BJ (cell line): ENCODE measurements at regions not wholly inside any gene's neighbourhood (a gene's known extent, or its start where the extent isn't known, plus 50 kb on each side); places are given as distances from the start of the nearest gene placed in this dataset.
"Not testable (repeated sequence)": the region's sequence is repeated elsewhere in the genome, so short reads cannot be mapped to it uniquely, and the experiment has no call there.

Source experiments
- CTCF ChIA-PET: fragments of 350-600 bp; formaldehyde crosslinking; extraction: SDS; loops from one replicate; lab custom pipeline; 2021; ENCODE audit warnings: antibody characterized with exemption, inconsistent platforms; lab: Yijun Ruan, JAX
- POLR2A ChIA-PET: fragments of 300-600 bp; sonication (Branson Sonifier 250); formaldehyde crosslinking; extraction: SDS; loops from one replicate; lab custom pipeline; 2021; ENCODE audit warnings: antibody characterized with exemption; lab: Charles Lee
- DNase-seq: peaks from one replicate; pipeline ENCODE4 v3.0.0-alpha.2; 2011; ENCODE audit warnings: low read depth
- H3K27me3 ChIP-seq: 2 replicates; pipeline ENCODE4 v1.6.0; 2011; ENCODE audit warnings: low read length; ENCODE audit not compliant: control insufficient read depth, insufficient read depth
- H3K36me3 ChIP-seq: 2 replicates; pipeline ENCODE4 v1.5.1; 2011; ENCODE audit warnings: low read length; ENCODE audit not compliant: control insufficient read depth, insufficient read depth
- H3K4me3 ChIP-seq: 2 replicates; pipeline ENCODE4 v1.5.1; 2011; ENCODE audit warnings: low read depth, mild to moderate bottlenecking, control low read depth, low read length
- CTCF ChIP-seq: IDR thresholded peaks from 2 replicates; pipeline ENCODE4 v1.5.1; 2011; ENCODE audit warnings: low read depth, mild to moderate bottlenecking, control low read depth, inconsistent platforms, low read length, moderate library complexity; ENCODE audit not compliant: insufficient read depth

- peak; percentile 34 for DNase-seq
- ChIA-PET POLR2A (no interaction called here), CTCF (interaction anchor here (0.6 to 1.5 kb wide), 2 partner anchors 41 to 403 kb away, joined by 3 to 4 read pairs; no protein-coding TSS in a partner anchor)
- no peak for TF ChIP-seq CTCF
- Histone ChIP-seq H3K4me3 (no peak overlapping the region), H3K36me3 (no peaks in the 10 kb centered on the region), H3K27me3 (no peaks in the 10 kb centered on the region)
Observed at GRCh38 chr4:108433832-108434231, 186.5 kb upstream of the RPL34 start.

DNA sequence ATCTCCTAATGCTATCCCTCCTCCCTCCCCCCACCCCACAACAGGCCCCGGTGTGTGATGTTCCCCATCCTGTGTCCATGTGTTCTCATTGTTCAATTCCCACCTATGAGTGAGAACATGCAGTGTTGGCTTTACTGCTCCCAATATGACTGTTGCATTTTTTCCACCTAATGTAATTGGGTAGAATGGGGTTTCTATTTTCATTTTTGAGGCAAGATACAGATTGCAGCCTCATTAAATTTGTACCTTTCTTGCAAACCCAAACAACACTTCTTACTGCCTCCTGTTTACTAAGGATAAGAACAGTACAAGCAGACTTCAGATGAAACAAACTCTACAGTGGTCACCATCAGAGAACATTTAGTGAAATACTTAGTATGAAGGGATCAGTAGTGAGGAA lies 187.0 kb upstream of the RPL34 start:
- H3K27me3 ChIP-seq, DNase-seq, H3K36me3 ChIP-seq, POLR2A ChIA-PET, H3K4me3 ChIP-seq: not testable (repeated sequence)
- CTCF ChIA-PET, result interaction anchor here (0.6 to 1.5 kb wide), 2 partner anchors 40 to 403 kb away, joined by 3 to 4 read pairs; no protein-coding TSS in a partner anchor

DNA sequence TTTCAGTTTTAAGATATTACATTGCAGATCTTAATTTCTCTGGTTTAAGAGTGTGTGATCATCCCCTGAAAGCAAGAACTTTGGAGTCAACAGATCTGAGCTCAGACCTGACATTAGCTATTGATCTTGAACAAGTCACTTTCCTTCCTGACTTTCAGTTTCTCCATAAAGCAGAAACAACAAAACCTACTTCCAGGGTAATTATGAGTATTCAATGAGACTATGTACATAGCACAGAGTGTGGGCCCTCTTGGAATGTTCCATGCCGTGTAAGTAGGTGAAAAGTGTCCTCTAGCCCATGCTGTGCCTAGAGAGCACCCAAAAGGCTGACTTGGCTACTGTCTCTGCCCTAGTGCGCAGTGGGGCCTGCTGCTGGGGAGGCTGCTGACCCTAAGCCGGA lies 188.0 kb upstream of the RPL34 start:
- POLR2A ChIA-PET, result no interaction called here
- Histone ChIP-seq H3K36me3 (no peaks in the 10 kb centered on the region), H3K4me3 (no peak overlapping the region), H3K27me3 (no peaks in the 10 kb centered on the region)
- TF ChIP-seq CTCF, result no peak
- CTCF ChIA-PET, result interaction anchor here (1.1 kb wide), 1 partner anchor 13 kb away, joined by 4 read pairs; no protein-coding TSS in a partner anchor
- DNase-seq, result no peak

- no peak for TF ChIP-seq CTCF
- CTCF ChIA-PET, result interaction anchor here (0.5 to 1.1 kb wide), 2 partner anchors 14 to 174 kb away, joined by 3 to 4 read pairs; no protein-coding TSS in a partner anchor
- H3K4me3 ChIP-seq, result no peak overlapping the region
- H3K27me3 ChIP-seq, result no peaks in the 10 kb centered on the region
- DNase-seq, result no peak
- H3K36me3 ChIP-seq, result no peaks in the 10 kb centered on the region
- POLR2A ChIA-PET, result no interaction called here
Observed at GRCh38 chr4:108431986-108432385, 188.4 kb upstream of the RPL34 start.

GRCh38 chr4:108430921-108431320 lies 189.5 kb upstream of the RPL34 start:
- no peak for DNase-seq
- H3K36me3 ChIP-seq, result no peaks in the 10 kb centered on the region
- TF ChIP-seq CTCF, result no peak
- ChIA-PET POLR2A (no interaction called here), CTCF (no interaction called here)
- no peaks in the 10 kb centered on the region for H3K27me3 ChIP-seq
- H3K4me3 ChIP-seq, result no peak overlapping the region

GRCh38 chr4:108429662-108430061 lies 190.7 kb upstream of the RPL34 start:
- Histone ChIP-seq H3K36me3 (no peaks in the 10 kb centered on the region), H3K27me3 (no peaks in the 10 kb centered on the region), H3K4me3 (no peak overlapping the region)
- no peak for TF ChIP-seq CTCF
- POLR2A ChIA-PET, result no interaction called here
- no peak for DNase-seq
- CTCF ChIA-PET, result no interaction called here
